Spleen (tissue), 11 donors: ENCODE measurements at regions not wholly inside any gene's neighbourhood (a gene's known extent, or its start where the extent isn't known, plus 50 kb on each side); places are given as distances from the start of the nearest gene placed in this dataset.

Experiments used
- DNase-seq: peaks from one replicate; pipeline ENCODE4 v3.0.0-alpha.2; 2020
- H3K27ac ChIP-seq, 8 donors: fragments of 200-600 bp; sonication (generic) in 7 of 8; 1 replicate in 4 of 8; 2 replicates in 4 of 8; pipeline versions ENCODE4 v1.5.0 to v1.8.0; 2016 to 2021; ENCODE audit warnings: inconsistent platforms in 4 of 8, mild to moderate bottlenecking in 4 of 8, moderate library complexity in 1 of 8
- H3K27me3 ChIP-seq, 7 donors: fragments of 200-600 bp; sonication (generic) in 6 of 7; replicated peaks in 1 of 7; 1 replicate in 4 of 7; 2 replicates in 3 of 7; pipeline versions ENCODE4 v1.5.0 to v1.8.0; 2016 to 2021; ENCODE audit warnings: inconsistent platforms in 3 of 7, mild to moderate bottlenecking in 1 of 7
- H3K36me3 ChIP-seq, 6 donors: fragments of 200-600 bp; sonication (generic) in 5 of 6; 1 replicate in 4 of 6; 2 replicates in 2 of 6; pipeline versions ENCODE4 v1.5.0 to v1.8.0; 2016 to 2021; ENCODE audit warnings: inconsistent platforms in 2 of 6
- H3K4me1 ChIP-seq, 6 donors: fragments of 200-600 bp; sonication (generic) in 5 of 6; 1 replicate in 3 of 6; 2 replicates in 3 of 6; pipeline versions ENCODE4 v1.5.0 to v1.8.0; 2016 to 2021; ENCODE audit warnings: inconsistent platforms in 3 of 6
- H3K4me3 ChIP-seq, 8 donors: fragments of 200-600 bp; sonication (generic) in 7 of 8; 1 replicate in 4 of 8; 2 replicates in 4 of 8; pipeline versions ENCODE4 v1.5.0 to v1.8.0; 2016 to 2021; ENCODE audit warnings: inconsistent platforms in 4 of 8, mild to moderate bottlenecking in 4 of 8, moderate library complexity in 2 of 8
- H3K9me3 ChIP-seq, 8 donors: fragments of 200-600 bp; sonication (generic) in 7 of 8; 1 replicate in 4 of 8; 2 replicates in 4 of 8; pipeline versions ENCODE4 v1.5.0 to v1.8.0; 2016 to 2021; ENCODE audit warnings: inconsistent platforms in 4 of 8
- CTCF ChIP-seq, 11 experiments: fragments of 200-600 bp in 7 of 11; fragments of 450-650 bp in 4 of 11; sonication (generic) in 4 of 11; IDR thresholded peaks in 8 of 11; conservative IDR thresholded peaks in 3 of 11; 1 replicate in 7 of 11; 2 replicates in 4 of 11; pipeline versions ENCODE4 v1.4.0 to v1.8.0; 2016 to 2021; ENCODE audit warnings: antibody characterized with exemption in 11 of 11, inconsistent platforms in 4 of 11, mild to moderate bottlenecking in 1 of 11
- POLR2A ChIP-seq, 3 donors: fragments of 450-650 bp; IDR thresholded peaks; one replicate each; pipeline ENCODE4 v1.5.1; 2017; ENCODE audit warnings: antibody characterized with exemption in 3 of 3, mild to moderate bottlenecking in 1 of 3
- POLR2AphosphoS5 ChIP-seq, 3 donors: sonication (generic); formaldehyde crosslinking; IDR thresholded peaks; one replicate each; pipeline ENCODE4 v1.5.1; 2017; ENCODE audit warnings: antibody characterized with exemption in 3 of 3
- WGBS, 5 donors: extraction: QIAGEN DNeasy Blood & Tissue Kit in 3 of 5; methylation state at CpG; one replicate each; pipeline versions ENCODE4 v1.1.5 to v1.1.7; 2013 to 2018; 5-methylcytosine and 5-hydroxymethylcytosine counted together
- intact Hi-C: fragments of 100-400 bp; cut with DNase I; formaldehyde crosslinking; loops from one replicate; pipeline ENCODE4 v1.15.0; 2023; ENCODE audit warnings: low total_unique reads
- donor health status: healthy with polysubstance abuse.
- donor health status: DM: no; HTN: no; CAD: no; lungs with moderate emphysema.
- donor health status: DM: no; HTN: no; CAD: no.
- donor health status: Bipolar disorder and iron deficiency.
- donor health status: healthy.
- donor health status: DM: no; HTN: no; CAD: no.
- donor health status: DM: yes; HTN: yes; CAD: no.

- TF ChIP-seq POLR2A (IDR thresholded peaks at IDR 0.05) (no peak), POLR2AphosphoS5 (IDR thresholded peaks at IDR 0.05) (no peak), CTCF (IDR thresholded peaks at IDR 0.05 in 8 of 11, conservative IDR thresholded peaks at IDR 0.05 in 3 of 11) (no peak)
- WGBS, 5 donors = 40 to 69% (median 48%) methylated on average over 2 of the region's 2 CpGs
- no peak for DNase-seq
- Histone ChIP-seq H3K4me1 (no peaks in the 10 kb centered on the region), H3K4me3 (no peak overlapping the region), H3K36me3 (no peaks in the 10 kb centered on the region), H3K27ac (no peak overlapping the region), H3K27me3 (no peaks in the 10 kb centered on the region), H3K9me3 (peaks cover 0 to 5% (median 0%) of the 10 kb centered on the region in 8 donors)
- intact Hi-C loops = no loop called here
Observed at GRCh38 chr2:144914622-144915318, 394.9 kb upstream of the ZEB2 start.

- H3K36me3 ChIP-seq = no peaks in the 10 kb centered on the region
- no peaks in the 10 kb centered on the region for H3K4me1 ChIP-seq
- no peak overlapping the region for H3K27ac ChIP-seq
- WGBS, 5 donors = 64 to 80% (median 76%) methylated on average over 1 of the region's 1 CpG
- no peak for DNase-seq
- no peaks in the 10 kb centered on the region for H3K27me3 ChIP-seq
- intact Hi-C loops = no loop called here
- TF ChIP-seq POLR2A (IDR thresholded peaks at IDR 0.05) = no peak
- no peak for TF ChIP-seq POLR2AphosphoS5 (IDR thresholded peaks at IDR 0.05)
- TF ChIP-seq CTCF (IDR thresholded peaks at IDR 0.05 in 8 of 11, conservative IDR thresholded peaks at IDR 0.05 in 3 of 11) = no peak
- peaks cover 0 to 5% (median 0%) of the 10 kb centered on the region in 8 donors for H3K9me3 ChIP-seq
- no peak overlapping the region for H3K4me3 ChIP-seq
Observed at GRCh38 chr2:144914113-144914512, 394.2 kb upstream of the ZEB2 start.

- Histone ChIP-seq H3K27me3 (no peaks in the 10 kb centered on the region), H3K36me3 (no peaks in the 10 kb centered on the region), H3K4me3 (no peak overlapping the region), H3K27ac (no peak overlapping the region), H3K4me1 (no peaks in the 10 kb centered on the region), H3K9me3 (peaks cover 0 to 5% (median 0%) of the 10 kb centered on the region in 8 donors)
- 87 to 97% (median 88%) methylated on average over 2 of the region's 2 CpGs for WGBS, 5 donors
- no peak for DNase-seq
- TF ChIP-seq POLR2A (IDR thresholded peaks at IDR 0.05) (no peak), CTCF (IDR thresholded peaks at IDR 0.05 in 8 of 11, conservative IDR thresholded peaks at IDR 0.05 in 3 of 11) (no peak), POLR2AphosphoS5 (IDR thresholded peaks at IDR 0.05) (no peak)
- intact Hi-C loops = no loop called here
Observed at GRCh38 chr2:144912206-144912605, 392.3 kb upstream of the ZEB2 start.

GRCh38 chr2:144905956-144906355 lies 386.0 kb upstream of the ZEB2 start:
- peaks cover 0 to 7% (median 0%) of the 10 kb centered on the region in 8 donors for H3K9me3 ChIP-seq
- no peaks in the 10 kb centered on the region for H3K36me3 ChIP-seq
- H3K4me1 ChIP-seq = no peaks in the 10 kb centered on the region
- no peak overlapping the region for H3K4me3 ChIP-seq
- TF ChIP-seq POLR2AphosphoS5 (IDR thresholded peaks at IDR 0.05) (no peak), POLR2A (IDR thresholded peaks at IDR 0.05) (no peak), CTCF (IDR thresholded peaks at IDR 0.05 in 8 of 11, conservative IDR thresholded peaks at IDR 0.05 in 3 of 11) (no peak)
- intact Hi-C loops = no loop called here
- no peak overlapping the region for H3K27ac ChIP-seq
- H3K27me3 ChIP-seq = no peaks in the 10 kb centered on the region
- no peak for DNase-seq
- WGBS, 5 donors = 83 to 95% (median 90%) methylated on average over 2 of the region's 2 CpGs
